ENCODE measurements at regions not wholly inside any gene's neighbourhood (a gene's known extent, or its start where the extent isn't known, plus 50 kb on each side); places are given as distances from the start of the nearest gene placed in this dataset.

DNA sequence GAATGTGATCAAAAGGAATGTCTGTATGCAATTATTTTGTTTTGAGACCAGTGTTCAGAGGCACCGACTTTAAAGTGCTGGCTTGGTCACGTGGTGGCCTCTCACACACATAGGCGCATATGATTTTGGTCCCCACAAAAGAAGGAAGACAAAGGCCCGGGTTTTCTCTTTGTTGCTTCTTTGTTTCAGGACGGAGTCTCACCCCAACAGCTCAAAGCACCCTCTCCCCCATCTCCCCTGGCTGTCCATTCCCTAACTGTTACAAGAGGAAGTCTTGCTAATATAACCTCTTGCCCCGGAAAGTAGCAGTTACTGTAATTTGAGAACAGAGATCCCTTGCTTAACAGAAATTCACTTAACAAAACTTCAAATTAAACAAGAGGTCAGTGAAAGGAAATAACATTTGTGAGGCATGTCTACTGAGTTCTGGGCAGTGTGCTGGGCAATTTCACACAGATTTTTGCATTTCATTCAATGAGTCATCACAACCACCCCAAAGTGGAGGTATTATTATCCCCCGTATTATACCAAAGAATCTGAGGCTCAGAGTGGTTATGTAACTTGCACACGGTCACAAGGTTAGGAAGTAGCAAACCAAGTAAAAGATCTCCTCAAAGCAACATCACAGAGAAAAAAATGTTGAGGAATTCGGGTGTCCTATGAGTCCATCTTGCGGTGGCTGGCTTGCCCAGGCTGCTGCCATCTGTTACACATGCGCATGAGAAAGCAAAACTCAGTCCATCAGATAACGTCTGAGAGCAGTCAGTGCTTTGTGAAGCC is 75.8 kb downstream of the SDC1 start (continued):
- TF ChIP-seq, protein P1, sequence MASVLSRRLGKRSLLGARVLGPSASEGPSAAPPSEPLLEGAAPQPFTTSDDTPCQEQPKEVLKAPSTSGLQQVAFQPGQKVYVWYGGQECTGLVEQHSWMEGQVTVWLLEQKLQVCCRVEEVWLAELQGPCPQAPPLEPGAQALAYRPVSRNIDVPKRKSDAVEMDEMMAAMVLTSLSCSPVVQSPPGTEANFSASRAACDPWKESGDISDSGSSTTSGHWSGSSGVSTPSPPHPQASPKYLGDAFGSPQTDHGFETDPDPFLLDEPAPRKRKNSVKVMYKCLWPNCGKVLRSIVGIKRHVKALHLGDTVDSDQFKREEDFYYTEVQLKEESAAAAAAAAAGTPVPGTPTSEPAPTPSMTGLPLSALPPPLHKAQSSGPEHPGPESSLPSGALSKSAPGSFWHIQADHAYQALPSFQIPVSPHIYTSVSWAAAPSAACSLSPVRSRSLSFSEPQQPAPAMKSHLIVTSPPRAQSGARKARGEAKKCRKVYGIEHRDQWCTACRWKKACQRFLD (CRISPR knock-in tag; IDR thresholded peaks at IDR 0.05), result no peak
- TF ChIP-seq, protein P2, sequence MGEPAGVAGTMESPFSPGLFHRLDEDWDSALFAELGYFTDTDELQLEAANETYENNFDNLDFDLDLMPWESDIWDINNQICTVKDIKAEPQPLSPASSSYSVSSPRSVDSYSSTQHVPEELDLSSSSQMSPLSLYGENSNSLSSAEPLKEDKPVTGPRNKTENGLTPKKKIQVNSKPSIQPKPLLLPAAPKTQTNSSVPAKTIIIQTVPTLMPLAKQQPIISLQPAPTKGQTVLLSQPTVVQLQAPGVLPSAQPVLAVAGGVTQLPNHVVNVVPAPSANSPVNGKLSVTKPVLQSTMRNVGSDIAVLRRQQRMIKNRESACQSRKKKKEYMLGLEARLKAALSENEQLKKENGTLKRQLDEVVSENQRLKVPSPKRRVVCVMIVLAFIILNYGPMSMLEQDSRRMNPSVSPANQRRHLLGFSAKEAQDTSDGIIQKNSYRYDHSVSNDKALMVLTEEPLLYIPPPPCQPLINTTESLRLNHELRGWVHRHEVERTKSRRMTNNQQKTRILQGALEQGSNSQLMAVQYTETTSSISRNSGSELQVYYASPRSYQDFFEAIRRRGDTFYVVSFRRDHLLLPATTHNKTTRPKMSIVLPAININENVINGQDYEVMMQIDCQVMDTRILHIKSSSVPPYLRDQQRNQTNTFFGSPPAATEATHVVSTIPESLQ (CRISPR knock-in tag; IDR thresholded peaks at IDR 0.05), result no peak
- TF ChIP-seq POLR2G (IDR thresholded peaks at IDR 0.05; ENCODE audit: low read depth, low read length) (no peak), NCOA2 (IDR thresholded peaks at IDR 0.05; ENCODE audit: partially characterized antibody in 2 of 2) (no peak), SPI1 (IDR thresholded peaks at IDR 0.05; ENCODE audit: borderline replicate concordance, low read depth, low read length) (no peak), NFXL1 (CRISPR knock-in tag; IDR thresholded peaks at IDR 0.05) (no peak), HDAC2 (IDR thresholded peaks at IDR 0.05) (no peak), MTA1 (IDR thresholded peaks at IDR 0.05; ENCODE audit: borderline replicate concordance) (no peak), POLR3G (IDR thresholded peaks at IDR 0.05; ENCODE audit: extremely low read depth, insufficient read length, insufficient replicate concordance) (no peak), NRF1 (conservative IDR thresholded peaks at IDR 0.05 in 1 of 2, IDR thresholded peaks at IDR 0.05 in 1 of 2) (peak; percentile 85 to 88)
- TF ChIP-seq, protein P3, sequence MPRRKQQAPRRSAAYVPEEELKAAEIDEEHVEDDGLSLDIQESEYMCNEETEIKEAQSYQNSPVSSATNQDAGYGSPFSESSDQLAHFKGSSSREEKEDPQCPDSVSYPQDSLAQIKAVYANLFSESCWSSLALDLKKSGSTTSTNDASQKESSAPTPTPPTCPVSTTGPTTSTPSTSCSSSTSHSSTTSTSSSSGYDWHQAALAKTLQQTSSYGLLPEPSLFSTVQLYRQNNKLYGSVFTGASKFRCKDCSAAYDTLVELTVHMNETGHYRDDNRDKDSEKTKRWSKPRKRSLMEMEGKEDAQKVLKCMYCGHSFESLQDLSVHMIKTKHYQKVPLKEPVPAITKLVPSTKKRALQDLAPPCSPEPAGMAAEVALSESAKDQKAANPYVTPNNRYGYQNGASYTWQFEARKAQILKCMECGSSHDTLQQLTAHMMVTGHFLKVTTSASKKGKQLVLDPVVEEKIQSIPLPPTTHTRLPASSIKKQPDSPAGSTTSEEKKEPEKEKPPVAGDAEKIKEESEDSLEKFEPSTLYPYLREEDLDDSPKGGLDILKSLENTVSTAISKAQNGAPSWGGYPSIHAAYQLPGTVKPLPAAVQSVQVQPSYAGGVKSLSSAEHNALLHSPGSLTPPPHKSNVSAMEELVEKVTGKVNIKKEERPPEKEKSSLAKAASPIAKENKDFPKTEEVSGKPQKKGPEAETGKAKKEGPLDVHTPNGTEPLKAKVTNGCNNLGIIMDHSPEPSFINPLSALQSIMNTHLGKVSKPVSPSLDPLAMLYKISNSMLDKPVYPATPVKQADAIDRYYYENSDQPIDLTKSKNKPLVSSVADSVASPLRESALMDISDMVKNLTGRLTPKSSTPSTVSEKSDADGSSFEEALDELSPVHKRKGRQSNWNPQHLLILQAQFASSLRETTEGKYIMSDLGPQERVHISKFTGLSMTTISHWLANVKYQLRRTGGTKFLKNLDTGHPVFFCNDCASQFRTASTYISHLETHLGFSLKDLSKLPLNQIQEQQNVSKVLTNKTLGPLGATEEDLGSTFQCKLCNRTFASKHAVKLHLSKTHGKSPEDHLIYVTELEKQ (CRISPR knock-in tag; IDR thresholded peaks at IDR 0.05), result no peak
- TF ChIP-seq, protein P4, sequence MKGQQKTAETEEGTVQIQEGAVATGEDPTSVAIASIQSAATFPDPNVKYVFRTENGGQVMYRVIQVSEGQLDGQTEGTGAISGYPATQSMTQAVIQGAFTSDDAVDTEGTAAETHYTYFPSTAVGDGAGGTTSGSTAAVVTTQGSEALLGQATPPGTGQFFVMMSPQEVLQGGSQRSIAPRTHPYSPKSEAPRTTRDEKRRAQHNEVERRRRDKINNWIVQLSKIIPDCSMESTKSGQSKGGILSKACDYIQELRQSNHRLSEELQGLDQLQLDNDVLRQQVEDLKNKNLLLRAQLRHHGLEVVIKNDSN (CRISPR knock-in tag; IDR thresholded peaks at IDR 0.05), result peak; percentile 82
- TF ChIP-seq, protein P5, sequence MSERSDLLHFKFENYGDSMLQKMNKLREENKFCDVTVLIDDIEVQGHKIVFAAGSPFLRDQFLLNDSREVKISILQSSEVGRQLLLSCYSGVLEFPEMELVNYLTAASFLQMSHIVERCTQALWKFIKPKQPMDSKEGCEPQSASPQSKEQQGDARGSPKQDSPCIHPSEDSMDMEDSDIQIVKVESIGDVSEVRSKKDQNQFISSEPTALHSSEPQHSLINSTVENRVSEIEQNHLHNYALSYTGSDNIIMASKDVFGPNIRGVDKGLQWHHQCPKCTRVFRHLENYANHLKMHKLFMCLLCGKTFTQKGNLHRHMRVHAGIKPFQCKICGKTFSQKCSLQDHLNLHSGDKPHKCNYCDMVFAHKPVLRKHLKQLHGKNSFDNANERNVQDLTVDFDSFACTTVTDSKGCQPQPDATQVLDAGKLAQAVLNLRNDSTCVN (CRISPR knock-in tag; IDR thresholded peaks at IDR 0.05), result no peak
- TF ChIP-seq, protein P6, sequence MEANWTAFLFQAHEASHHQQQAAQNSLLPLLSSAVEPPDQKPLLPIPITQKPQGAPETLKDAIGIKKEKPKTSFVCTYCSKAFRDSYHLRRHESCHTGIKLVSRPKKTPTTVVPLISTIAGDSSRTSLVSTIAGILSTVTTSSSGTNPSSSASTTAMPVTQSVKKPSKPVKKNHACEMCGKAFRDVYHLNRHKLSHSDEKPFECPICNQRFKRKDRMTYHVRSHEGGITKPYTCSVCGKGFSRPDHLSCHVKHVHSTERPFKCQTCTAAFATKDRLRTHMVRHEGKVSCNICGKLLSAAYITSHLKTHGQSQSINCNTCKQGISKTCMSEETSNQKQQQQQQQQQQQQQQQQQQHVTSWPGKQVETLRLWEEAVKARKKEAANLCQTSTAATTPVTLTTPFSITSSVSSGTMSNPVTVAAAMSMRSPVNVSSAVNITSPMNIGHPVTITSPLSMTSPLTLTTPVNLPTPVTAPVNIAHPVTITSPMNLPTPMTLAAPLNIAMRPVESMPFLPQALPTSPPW (CRISPR knock-in tag; IDR thresholded peaks at IDR 0.05), result no peak

All from K562 (cell line).